Frontal cortex (tissue), 3 donors: ENCODE measurements at regions not wholly inside any gene's neighbourhood (a gene's known extent, or its start where the extent isn't known, plus 50 kb on each side); places are given as distances from the start of the nearest gene placed in this dataset.
"Not testable (repeated sequence)": the region's sequence is repeated elsewhere in the genome, so short reads cannot be mapped to it uniquely, and the experiment has no call there.

Experiments used
- DNase-seq, 2 donors: peaks; one replicate each; pipeline ENCODE4 v3.0.0; 2012; ENCODE audit warnings: low spot score in 2 of 2
- FAIRE-seq: peaks from 2 replicates; lab custom pipeline; 2012; peaks lifted over from hg19 to GRCh38; lab: Jason Lieb, UNC
- donor health status: control.
- donor health status: control.
- donor health status: control.

DNA sequence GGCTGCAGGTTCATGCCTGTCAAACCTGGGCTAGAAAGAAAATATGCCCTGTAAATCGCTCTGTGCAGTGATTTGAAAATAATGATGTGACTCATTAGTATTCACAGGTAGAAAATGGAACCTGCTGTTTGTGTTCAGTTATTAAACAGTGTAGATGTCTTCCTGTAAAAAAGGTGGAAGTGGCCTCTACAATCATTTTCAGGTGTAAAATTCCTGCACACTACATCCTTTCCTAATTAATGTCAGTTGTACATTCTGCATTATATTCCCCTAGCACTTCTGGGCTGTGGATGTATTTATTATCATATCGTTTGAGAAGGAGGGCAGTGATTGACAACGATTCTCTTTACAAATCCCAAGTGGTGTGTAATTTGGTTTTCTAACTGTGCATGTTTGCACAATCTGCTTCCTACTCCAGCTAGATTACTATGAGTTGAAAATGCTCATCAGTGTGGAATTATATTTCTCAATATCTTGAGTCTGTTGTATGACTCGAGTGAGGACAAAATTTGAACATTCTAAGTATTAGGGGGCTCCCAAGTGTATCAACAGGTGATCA is 454.0 kb upstream of the DDI1 start:
- DNase-seq (no peak), FAIRE-seq (no peak)

DNA sequence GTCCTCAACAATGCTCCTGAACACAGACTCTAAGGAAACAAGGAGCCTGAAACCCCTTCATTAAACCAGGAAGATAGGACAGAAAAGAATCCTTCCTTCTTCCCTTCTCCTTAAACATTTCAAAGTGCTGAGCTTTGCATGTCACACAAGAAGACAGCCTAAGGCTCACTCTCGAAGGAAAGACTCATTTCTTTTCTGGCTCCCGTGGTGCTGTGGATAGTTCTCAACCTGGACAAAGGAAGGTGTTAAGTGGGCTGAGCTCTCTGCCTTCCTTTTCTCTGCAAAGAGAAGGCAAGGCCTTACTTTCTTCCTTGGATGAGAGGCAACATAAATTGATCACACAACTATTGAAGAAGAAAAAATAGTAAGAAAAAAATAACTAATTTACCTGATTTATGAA is 452.4 kb upstream of the DDI1 start:
- FAIRE-seq (no peak), DNase-seq (no peak)

DNA sequence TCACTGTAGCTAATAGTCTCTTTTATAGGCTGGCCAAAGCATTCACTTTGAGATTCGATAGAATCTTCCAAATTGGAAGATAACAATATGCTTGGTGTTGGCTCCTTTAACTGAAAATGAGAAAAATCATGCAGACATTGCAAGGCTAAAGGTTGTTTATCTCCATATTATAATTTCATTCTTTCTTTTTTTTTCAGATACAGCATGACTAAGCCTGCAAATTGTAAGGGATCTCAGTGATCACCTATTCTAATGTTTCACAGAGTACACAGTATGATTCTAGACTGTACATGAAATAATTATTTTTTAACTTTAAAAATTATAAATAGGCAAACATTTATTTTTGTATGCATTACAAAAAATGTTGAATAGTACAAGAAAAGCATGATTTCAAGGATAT is 451.7 kb upstream of the DDI1 start:
- FAIRE-seq, result no peak
- DNase-seq, result no peak

DNA sequence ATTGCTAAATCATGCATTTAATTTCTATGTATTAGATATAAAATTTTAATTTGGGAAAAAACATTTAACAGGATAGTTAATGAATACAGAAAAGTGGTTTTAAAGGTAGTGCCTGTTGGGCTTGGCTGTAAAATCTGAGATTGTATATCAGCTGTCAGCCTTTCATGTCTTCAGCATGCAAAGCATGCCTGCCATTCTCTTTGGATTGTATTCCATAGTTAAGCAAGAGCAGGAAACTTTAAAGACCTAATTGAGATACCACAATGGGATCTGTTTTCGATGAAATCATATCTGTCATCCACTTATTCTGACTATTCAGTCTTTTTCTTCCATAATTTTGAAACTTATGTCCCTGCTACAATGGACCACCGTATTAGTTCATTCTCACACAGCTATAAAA is 451.0 kb upstream of the DDI1 start:
- FAIRE-seq (no peak), DNase-seq (no peak)

DNA sequence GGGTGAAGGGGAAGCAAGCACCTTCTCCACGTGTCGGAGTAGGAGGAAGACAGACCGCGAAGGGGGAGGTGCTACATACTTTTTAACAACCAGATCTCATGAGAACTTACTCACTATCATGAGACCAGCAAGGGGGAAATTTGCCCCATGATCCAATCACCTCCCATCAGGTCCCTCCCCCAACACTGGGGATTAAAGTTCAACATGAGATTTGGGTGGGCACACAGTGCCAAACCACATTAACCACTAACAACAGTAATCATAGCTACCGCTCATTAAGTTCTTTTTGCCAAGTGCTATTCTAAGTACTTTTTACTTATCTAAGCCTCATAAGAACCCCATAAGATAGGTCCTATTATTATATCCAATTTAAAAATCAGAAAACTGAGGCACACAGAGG is 450.5 kb upstream of the DDI1 start:
- no peak for FAIRE-seq

DNA sequence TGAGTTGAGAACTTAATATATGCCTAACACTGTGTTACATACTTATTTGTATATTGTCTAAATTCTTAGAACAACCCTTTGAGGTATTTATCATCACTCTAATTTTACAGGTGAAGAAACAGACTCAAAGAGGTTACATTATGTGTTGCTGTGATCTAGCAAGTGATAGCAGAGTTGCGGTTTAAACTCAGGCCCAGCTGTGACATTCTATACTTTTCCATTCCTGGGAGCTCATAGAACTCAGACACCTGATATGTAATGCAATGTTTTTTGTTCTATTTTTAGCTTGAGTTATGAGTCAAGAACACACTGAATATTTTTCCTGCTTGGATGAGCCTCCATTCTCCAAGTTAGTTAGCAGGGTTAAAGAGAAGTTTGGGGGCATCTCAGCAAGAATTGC is 449.7 kb upstream of the DDI1 start:
- FAIRE-seq, result no peak
- no peak for DNase-seq

More for the DNA sequence above, 450.5 kb upstream of the DDI1 start:
- DNase-seq, result no peak

DNA sequence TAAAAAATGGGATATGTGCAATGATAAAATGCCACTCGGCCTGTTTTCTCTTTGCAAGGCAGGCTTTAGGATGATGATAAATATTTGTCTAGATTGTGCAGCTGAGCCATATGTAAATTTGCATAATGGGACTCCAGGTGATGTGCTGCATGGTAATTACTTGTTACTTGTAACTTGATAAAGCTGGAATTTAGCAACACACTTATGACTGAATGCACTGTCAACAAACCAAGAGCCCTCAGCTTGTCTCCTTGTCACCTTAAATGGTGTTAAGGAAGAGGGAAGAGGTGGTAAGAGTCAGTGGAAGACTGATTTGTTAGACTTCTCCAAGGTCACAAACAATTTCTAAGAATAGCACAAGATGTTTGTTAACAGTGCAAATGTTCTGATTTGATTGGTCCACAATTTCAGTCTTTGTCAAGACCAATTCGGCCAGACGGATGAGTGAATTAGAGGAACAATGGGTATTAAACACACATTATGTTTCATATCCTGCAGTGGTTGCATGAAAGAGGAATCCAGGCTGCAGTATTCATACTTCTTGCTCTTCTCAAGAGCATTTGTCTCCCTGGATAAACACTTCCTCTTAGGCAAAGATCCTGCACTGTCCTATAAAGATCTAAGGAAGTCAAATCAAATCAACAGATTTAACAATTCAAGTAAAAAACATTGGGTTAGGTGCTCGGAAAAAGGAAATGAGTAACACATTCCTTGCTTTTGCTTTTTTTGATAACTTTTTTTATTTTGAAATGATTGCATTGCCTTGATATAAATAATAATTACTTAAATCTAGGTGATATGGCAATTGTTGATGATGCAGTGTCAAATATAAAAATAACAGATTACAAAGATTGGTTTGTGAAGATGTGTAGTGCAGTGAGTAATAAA is 448.3 kb upstream of the DDI1 start:
- no peak for DNase-seq
- no peak for FAIRE-seq

DNA sequence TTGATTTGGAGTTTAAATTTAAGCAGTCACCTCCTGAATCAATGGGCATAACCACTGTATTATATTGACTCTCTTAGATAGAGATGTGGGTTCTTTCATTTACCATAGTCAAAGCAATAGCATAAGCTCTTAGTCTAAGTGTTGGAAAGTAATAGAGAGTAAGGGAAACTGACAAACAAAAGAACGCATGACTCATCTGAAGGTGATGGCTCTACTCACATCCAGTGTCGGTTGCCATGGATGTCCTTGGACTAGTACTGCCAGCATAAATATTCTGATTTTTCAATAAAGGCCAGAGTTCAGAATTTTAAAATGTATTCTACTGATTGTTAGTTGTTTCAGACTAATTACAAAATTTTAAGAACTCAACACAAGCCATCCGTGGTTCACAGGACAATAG is 444.9 kb upstream of the DDI1 start:
- FAIRE-seq (no peak), DNase-seq (no peak)

DNA sequence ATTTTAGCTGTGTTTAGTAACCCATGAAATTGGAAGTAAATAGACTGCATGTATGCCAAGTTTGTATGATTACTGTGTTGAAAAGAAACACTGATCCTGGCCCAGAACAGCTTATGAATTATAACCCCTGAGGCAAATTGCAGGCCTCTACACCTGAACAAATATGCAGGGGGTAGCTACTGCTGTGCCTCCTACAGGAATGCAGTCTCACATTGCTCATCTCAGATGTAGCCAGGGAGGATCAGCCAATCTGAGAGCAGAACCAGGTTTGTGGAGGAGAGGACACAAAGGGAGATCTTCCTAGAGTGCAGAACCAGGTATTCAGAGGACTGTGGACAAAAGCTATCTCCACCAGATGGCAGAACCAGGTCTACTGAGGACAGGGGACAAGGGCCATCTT is 442.2 kb upstream of the DDI1 start:
- FAIRE-seq (no peak), DNase-seq (no peak)

DNA sequence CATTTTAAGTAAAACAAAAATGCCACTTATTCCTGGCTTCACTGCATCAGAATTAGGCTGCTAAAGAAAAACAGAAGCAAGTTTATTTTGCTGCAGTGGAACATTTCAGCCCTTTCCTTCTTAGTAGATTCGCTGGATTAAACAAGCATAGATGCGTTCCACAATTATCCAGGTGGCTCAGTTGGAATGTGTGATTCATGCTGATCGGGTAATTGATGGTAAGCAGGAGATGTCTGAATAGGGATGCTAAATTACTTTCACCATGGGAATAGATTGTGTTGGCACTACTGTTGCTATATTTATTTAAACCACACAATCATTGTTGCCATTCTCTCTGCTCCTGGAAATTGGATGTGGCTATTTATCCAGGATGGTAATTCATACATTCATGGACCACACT is 440.1 kb upstream of the DDI1 start:
- FAIRE-seq (no peak), DNase-seq (no peak)

DNA sequence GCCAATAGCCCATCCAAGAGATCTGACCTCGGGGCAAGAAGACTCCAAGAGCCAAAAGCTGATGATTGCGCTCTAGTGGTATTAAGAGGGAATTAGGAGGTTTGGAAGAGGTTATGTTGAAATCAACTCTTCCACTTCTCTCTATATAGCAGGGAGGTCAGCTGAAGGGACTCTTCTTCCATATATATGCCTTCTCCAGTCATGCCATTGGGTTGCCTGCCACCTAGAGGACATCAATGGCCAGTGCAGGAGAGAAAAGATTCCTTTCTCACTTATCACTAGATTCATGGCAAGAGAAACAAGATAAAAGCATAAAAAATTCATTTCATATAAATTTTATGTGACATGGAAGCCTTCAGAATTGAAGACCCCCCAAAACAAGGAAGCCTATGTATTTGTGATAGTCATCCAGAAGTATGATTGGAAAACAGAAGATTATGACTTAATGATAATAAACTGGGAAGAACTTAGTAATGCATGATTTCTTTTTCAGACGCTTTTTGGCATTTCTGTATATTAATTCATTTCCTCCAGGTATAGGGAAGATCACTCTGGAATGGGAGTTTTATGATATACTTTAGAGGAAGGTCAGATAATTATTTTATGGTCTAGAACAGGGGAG is 435.1 kb upstream of the DDI1 start:
- DNase-seq, result peak in 1 of 2 donors; percentile 31
- FAIRE-seq, result no peak

DNA sequence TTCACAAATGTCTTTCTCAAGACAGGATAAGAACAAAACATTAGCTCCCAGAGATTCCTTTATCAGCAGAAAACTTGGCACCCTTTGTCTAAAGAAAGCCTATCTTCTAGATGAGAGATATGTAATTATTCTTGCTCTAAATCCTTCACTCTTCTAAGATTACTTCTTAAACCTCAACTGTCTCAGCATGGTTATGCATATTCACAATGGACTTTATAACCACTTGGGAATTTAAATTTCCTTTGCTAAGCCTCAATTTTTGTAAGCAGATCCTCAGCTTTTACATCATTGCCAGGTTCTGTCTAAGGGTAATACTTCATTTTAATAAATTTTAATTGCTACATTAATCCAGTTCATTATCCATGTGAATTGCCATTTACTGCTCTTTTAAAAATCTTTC is 433.6 kb upstream of the DDI1 start:
- no peak for FAIRE-seq
- DNase-seq, result no peak

DNA sequence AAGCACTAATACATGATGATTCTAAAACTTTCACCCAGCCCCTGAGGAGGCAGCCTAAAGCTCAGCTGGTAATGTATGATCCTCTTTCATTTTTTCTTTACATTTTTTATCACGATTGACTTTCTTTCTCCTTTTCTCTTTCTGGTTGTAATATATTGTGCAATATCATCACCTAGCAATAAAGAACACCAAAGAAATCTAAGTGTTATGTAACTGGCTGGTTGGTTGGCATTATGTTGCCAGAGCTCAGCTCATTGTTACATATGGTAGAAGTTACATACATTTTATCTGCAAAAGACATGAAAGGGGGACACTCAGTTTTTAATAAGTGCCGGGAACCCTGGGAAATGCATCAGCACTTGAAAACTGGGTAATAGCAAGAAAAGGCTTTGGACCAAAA is 432.1 kb upstream of the DDI1 start:
- FAIRE-seq (no peak), DNase-seq (no peak)

DNA sequence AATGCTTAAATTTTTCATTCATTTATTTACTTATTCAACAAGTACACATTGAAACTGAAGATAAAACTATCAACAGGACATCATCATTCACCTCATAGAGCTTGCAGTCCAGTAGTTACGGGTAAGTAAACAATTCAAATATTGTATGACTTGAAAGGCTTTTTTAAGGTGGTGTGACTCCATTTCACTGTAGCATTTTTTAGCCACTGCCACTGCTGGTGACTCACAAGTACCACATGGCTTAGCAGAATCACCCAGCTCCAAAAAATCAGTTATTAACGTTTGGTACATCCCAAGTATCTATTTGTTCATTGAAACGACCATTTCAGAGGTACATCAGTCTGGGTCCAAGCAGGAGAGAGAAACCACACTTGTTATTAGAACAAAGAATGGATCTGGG is 427.9 kb upstream of the DDI1 start:
- no peak for DNase-seq
- FAIRE-seq, result no peak

DNA sequence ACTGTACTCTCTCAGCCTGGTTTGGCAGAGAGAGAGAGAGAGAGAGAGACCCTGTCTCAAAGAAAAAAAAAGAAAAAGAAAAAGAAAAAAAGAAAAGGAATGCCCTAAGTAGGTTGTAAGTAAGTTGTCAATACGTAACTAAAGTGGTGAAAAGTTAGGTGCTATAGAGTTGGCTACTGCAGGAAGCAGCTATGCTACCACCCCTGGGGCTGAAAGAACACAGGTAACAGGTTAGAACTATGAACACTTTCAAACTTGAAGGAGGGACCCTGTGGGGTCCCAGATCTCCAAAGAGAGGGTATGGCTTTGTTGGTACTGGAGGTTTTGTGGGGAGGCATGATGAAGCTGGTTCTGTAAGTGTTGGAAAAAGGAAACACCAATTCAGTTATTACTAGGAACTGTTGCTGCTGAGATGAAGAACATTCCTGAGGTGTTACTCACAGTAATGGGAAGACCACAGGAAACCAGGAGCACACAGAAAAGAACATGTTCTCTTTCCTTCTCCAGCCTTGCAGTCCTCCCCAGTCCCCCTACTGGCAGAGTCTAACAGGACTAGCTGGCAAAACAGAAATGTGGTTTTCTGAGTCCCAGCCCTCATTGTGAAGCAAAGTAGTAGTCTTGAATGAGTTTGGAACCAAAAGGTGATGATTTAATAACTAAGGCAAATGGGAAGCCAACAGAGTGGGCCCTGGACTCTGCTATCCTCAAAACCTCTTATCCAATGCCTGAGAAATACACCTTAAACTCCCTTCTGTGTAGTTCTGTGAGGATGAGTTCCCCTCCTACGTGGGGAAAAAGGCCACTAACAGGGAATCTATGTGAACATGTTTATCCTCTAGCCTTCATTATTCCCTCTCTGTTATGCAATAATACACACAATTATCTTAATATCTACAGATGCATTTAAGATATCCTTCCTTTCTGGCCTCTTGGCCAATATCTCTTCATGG is 427.0 kb upstream of the DDI1 start:
- no peak for DNase-seq
- FAIRE-seq, result no peak

DNA sequence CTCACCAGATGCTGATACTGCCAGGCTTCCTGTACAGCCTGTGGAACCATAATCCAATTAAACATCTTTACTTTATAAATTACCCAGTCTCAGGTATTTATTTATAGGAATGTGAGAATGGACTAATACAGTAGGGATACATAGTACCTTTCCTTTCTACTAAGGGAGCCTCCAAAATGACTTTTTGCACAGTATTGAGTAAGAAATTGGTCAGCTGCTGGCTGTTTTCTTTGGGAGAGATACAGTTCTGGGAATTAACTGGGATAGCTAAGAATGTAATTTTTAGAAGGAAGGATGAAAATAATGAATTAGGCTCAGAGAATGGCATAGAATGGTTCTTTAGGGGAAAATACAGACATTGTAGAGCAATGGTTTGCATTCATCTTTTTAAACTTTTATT is 426.0 kb upstream of the DDI1 start:
- FAIRE-seq (no peak), DNase-seq (no peak)

DNA sequence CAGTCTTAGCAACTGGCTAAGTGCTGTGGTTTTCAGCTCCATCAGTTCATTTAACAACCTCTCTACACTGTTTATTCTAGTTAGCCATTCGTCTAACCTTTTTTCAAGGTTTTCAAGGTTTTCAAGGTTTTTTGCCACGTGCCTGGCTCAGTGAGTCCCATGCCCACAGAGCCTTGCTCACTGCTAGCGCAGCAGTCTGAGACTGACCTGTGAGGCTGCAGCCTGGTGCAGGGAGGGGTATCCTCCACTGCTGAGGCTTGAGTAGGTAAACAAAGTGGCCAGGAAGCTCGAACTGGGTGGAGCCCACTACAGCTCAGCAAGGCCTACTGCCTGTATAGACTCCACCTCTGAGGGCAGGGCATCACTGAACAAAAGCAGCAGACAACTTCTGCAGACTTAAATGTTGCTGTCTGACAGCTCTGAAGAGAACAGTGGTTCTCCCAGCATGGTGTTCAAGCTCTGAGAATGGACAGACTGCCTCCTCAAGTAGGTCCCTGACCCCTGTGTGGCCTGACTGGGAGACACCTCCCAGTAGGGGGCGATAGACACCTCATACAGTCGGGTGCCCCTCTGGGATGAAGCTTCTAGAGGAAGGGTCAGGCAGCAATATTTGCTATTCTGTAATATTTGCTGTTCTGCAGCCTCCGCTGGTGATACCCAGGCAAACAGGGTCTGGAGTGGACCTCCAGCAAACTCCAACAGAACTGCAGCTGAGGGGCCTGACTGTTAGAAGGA is 424.7 kb upstream of the DDI1 start:
- FAIRE-seq, DNase-seq: not testable (repeated sequence)

DNA sequence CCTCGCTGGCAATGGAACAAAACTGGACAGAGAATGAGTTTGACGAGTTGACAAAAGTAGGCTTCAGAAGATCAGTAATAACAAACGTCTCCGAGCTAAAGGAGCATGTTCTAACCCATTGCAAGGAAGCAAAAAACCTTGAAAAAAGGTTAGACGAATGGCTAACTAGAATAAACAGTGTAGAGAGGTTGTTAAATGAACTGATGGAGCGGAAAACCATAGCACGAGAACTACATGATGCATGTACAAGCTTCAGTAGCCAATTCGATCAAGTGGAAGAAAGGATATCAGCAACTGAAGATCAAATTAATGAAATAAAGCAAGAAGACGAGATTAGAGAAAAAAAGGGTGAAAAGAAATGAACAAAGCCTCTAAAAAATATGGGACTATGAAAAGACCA is 424.0 kb upstream of the DDI1 start:
- not testable (repeated sequence) for DNase-seq, FAIRE-seq

DNA sequence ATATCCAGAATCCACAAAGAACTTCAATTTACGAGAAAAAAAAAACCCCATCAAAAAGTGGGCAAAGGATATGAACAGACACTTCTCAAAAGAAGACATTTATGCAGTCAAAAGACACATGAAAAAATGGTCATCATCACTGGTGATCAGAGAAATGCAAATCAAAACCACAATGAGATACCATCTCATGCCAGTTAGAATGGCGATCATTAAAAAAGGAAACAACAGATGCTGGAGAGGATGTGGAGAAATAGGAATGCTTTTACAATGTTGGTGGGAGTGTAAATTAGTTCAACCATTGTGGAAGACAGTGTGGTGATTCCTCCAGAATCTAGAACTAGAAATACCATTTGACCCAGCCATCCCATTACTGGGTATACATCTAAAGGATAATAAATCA is 419.9 kb upstream of the DDI1 start:
- DNase-seq, FAIRE-seq: not testable (repeated sequence)

DNA sequence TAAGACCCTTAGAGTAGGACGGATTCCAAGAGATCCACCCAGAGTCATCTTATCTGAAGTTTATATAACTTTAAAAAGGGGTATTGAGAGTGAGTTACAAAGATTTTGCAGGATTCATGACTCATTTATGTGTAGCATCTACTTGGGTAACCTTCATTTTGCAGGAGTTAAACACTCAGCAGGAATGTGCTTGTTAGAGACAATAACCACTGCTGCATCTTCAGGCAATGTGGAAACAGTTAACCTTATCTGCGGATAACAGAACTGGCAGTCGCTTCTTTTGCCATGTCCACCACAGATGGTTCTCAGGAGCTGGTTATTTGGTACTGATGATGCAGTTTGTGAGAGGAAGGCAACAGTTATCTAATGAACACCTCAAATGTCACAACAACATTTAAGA is 417.9 kb upstream of the DDI1 start:
- FAIRE-seq, result no peak
- DNase-seq, result no peak
